GM18498 (cell line): ENCODE measurements at regions not wholly inside any gene's neighbourhood (a gene's known extent, or its start where the extent isn't known, plus 50 kb on each side); places are given as distances from the start of the nearest gene placed in this dataset.

Experiments
- ATAC-seq: cut with Tn5 transposase; IDR thresholded peaks from one replicate; pipeline ENCODE4 v1.9.1; 2021; ENCODE audit warnings: mild to moderate bottlenecking, moderate library complexity; ENCODE audit not compliant: unreplicated experiment

DNA sequence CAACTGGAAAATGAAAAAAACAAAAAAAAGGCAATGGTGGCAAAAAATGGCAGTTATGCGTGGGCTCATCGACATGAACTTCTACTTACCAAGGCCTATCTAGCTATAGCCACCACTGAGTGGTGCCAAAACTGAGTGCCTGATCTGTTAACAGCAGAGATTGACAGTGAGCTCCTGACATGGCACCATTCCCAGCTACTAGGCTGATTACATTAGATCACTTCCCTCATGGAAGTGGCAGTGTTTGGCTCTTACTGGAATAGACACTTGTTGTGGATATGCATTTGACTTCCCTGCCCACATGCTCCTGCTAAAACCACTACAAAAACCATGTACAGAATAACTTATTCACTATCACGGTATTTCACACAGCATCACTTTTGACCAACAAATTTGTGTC, 216.1 kb upstream of the SGK1 start:
- no peak for ATAC-seq

GRCh38 chr6:134532694-134533624, 215.0 kb upstream of the SGK1 start:
- ATAC-seq = no peak

- no peak for ATAC-seq
Observed at GRCh38 chr6:134531611-134532010, 213.7 kb upstream of the SGK1 start.

DNA sequence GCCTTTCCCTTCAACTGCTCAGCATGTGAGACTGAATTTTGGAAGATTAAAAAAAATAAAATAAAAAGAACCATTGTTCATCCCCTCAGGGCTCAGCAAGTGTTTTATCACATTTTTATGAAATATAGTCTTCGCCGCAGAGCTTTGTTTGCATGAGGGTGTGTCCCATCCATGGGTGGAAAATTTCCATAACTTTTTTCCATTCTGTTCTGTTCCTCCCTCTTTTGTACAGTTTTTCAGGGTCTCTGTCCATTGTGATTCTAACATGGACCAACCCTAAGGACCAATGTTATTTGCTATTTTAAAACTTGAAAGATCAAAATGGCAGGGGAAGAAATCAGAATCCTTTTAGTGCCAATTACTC, 213.3 kb upstream of the SGK1 start:
- no peak for ATAC-seq

- no peak for ATAC-seq
Observed at GRCh38 chr6:134529921-134530320, 212.0 kb upstream of the SGK1 start.

GRCh38 chr6:134529305-134529704, 211.4 kb upstream of the SGK1 start:
- ATAC-seq = no peak

- no peak for ATAC-seq
Observed at GRCh38 chr6:134527108-134527787, 209.3 kb upstream of the SGK1 start.

DNA sequence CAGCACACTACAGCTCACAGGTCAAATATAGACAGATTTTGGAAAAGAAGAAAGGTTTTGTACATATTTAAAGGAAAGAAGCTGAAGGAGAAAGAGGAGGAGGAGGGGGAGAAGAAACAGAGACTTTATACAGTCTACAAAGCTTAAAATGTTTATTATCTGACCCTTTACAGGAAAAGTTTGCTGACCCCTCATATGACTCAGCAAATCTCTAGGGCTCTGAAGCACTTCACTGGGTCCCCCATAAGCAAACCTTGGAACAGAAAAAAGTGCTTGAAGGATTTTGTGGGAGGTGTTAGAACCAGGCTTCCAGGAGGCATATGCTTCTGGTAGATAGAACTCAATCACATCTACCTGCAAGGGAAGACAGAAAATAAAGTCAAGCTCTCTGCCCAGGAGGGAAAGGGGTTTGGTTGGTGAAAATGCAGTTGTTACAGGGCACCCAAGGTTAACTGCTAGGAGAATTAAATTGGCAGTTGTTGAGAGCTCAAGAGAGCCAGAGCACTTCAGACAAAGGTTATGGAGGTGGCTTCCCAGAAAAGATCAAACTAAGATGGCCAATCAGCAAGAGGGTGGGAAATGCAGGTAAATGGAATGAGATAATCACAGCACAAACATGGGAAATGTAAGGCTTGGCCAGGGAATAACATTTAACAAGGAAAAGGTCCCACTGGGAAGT, 207.4 kb upstream of the SGK1 start:
- ATAC-seq = no peak

GRCh38 chr6:134523903-134524650, 206.2 kb upstream of the SGK1 start:
- ATAC-seq = no peak

DNA sequence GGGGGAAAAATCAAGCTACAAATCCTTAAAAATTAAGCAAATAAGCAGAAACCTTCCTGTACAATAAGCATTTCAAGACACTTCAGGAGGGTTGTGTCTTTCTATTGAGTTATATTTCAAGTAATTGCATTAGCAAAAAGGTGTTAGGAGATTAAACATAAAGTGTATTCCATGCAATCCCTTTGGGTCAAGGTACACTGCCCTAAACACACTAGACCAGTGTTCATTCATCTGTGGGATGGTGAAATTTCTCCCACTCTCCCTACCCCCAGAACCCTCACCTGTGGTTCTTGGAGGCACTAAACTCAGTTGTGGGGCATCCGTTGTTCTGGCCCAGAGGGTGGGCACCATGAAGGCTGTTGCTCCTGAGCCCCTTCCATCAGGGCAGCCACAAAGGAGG, 205.1 kb upstream of the SGK1 start:
- ATAC-seq = no peak

DNA sequence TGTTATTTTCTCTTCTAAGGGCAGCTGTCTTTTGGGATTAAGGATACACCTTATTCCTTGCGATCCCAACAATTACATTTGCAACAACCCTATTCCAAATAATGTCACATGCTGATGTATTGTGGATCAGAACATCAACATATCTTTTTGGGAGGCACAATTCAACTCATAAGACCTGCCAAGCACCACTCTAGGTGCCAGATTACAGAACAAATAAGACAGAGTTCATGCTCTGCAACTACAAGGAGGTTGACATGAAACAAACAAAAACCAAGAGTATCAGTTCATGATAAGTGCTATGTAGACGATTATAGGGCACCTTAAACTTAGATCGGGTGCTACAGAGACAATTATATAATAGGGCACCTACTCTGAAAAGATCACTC, 203.2 kb upstream of the SGK1 start:
- ATAC-seq = no peak

DNA sequence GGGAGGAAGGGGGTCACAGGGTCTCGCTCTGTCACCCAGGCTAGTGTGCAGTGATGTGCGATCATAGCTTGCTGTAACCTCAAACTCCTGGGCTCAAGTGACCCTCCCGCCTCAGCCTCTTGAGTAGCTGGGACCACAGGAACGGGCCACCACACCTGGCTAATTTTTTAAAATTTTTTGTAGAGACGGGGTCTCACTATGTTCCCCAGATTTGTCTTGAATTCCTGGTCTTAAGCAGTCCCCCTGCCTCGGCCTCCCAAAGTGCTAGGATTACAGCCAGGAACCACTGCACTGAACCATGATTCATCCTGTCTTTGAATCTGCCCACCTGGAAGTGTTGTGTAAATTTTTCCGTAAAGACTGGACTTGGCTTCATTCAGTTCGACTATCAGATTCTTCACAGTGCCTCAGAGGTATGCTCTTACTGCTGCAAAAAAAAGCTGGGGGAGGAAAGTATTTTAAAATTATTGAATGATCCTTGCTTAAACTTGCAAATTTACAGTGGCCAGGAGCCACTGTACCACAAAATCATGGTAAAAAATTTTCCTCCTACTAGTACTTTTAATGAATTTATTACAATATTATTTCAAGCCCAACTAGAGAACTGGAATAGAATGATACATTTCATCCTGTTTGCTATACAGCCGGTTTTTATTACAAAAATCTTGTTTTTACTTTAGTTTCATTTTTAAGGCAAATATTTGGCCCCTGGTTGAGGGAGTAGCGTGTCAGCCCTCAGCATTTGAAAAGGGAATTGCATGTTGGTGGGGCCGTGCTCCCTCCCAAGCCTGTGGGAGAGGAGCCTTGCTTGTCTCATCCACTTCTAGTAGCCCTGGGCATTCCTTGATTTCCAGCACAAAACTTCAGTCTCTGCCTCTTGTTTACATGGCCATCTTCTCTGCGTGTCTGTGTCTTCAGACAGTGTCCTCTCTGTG, 202.5 kb upstream of the SGK1 start:
- no peak for ATAC-seq

DNA sequence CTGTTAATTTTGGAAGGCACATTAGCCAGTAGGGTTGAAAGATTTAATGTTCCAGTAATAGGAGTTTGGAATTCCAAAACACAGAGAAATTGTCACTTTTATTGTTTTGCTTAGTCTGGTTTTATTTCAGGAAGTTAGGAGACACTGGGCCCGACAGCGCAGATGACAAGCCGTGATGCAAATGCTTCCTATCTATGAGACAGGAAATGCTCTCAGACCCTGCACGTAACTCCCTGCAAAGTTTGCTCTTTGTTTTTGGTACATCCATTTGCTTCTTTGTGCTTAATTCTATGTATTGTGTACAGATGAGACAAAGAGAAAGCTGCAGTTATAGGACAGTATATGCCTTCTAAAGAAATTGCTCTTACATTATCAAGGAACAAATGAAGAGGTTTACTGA, 201.6 kb upstream of the SGK1 start:
- peak; percentile 56 for ATAC-seq

DNA sequence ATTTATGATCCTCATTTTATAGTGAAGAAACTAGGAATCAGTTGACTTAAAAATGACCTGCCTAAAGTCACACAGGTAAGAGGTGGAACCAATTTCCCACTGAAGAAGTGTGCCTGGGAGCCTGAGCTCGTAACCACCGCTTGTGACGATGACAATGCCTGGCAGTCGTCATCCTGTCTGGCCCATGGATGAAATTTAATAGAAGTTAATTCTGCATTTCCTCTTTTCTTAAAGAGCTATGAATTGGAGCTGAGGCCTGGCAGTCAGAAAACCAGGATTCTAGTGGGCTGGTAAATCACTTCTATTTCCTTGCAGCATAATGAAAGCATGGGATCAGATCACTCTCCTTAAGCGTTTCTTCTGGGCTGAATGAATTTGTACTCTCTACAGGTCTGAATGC, 200.0 kb upstream of the SGK1 start:
- ATAC-seq = no peak

DNA sequence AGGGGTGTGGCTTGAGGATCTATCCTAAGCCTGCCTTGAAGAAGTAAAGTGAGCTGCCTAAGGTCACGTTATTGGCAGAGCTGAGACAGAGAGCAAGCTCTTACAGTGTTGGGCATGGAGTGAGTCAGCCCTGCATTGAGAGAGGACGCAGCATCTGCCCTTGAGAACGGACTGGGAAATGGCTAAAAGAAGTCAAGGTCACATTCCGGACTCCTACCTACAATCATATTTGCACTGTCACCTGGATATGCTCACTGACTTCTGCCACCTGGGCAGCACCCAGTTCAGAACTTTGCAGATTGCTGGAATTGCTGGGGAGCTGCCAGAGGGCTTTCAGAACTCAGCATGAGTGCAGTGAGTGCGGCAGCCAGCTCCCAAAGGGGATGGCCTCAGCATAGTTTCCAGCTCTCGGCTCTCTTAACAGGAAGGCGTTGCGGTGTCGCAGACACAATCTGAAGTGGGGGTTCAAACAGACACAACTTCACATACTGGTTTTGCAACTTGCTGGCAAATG, 199.3 kb upstream of the SGK1 start:
- ATAC-seq = no peak

DNA sequence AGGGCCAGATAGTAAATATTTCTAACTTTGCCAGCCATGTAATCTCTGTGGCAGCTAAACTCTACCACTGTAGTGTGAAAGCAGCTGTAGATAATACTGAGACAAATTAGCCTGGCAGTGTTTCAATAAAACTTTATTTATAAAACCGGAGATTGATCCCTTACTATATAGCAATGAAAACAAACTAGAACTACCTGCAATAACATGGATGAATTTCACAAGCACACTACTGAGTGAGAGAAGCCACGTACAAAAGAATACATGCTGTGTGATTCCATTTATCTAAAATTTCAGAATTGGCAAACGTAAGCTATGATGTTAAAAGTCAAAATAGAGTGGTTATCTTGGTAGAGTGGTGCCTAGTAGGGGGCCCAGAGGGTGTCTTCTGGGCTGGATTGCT, 198.7 kb upstream of the SGK1 start:
- ATAC-seq = no peak

- ATAC-seq = no peak
Observed at GRCh38 chr6:134515986-134516385, 198.1 kb upstream of the SGK1 start.

DNA sequence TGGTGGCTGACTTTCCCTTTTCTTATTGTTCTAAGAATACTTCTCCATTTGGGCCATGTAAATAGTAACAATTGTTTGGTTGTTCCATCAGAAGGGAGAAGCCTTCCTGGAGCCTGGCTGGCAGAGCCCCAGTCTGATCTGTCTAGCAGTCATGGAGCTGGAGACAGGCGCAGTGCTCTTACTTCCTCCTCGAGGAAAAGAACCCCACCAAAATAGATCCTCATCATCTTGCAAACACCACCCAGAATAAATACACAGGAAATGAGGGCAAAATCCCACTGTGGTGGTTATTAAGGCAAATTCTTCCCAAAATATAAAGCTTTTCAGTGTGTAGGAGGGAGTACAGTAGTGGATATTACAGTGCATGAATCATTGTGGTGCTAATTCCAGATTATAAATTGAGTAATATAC, 195.1 kb upstream of the SGK1 start:
- ATAC-seq = no peak

DNA sequence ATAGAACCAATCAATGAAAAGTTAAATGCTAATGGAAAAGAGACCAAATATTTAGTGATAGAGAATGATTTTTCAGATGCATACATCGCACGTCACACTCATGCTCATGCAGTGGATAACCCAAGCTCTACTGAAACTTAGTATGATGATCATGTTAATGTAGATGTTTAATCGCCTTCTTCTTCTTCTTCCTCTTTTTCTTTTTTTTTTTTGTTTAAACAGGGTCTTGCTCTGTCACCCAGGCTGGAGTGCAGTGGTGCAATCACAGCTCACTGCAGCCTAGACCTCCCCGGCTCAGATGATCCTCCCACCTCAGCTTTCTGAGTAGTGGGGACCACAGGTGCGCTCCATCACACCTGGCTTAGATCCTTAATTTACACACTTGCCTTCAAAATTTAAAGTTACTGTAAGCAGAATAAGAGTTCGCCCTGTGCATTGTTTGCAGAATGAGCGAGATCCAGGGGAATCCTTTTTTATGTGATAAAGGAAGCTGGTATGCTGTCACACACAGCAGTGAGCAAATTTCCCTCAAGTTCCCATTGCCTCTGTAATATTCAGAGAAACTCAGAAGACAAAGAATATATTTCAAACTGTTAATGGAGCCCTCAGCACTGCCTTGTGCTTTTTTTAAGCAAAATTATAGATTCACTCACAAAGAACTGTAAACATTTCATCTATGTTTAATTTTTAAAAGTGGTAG, 194.2 kb upstream of the SGK1 start:
- no peak for ATAC-seq
